Upper lobe of right lung (tissue), 1 donor: ENCODE measurements at regions not wholly inside any gene's neighbourhood (a gene's known extent, or its start where the extent isn't known, plus 50 kb on each side); places are given as distances from the start of the nearest gene placed in this dataset.

Experiments used
- ATAC-seq: fragments of 200-7000 bp; cut with Tn5 transposase; one replicate; pipeline ENCODE4 v1.9.1; 2020; ENCODE audit warnings: mild to moderate bottlenecking, moderate library complexity
- DNase-seq: peaks from one replicate; pipeline ENCODE4 v3.0.0-alpha.2; 2020
- H3K27ac ChIP-seq: fragments of 200-600 bp; one replicate; pipeline ENCODE4 v1.8.0; 2022
- H3K27me3 ChIP-seq: fragments of 200-600 bp; one replicate; pipeline ENCODE4 v1.8.0; 2022; ENCODE audit warnings: mild to moderate bottlenecking
- H3K36me3 ChIP-seq: fragments of 200-600 bp; one replicate; pipeline ENCODE4 v1.8.0; 2022
- H3K4me1 ChIP-seq: fragments of 200-600 bp; one replicate; pipeline ENCODE4 v1.8.0; 2022
- H3K4me3 ChIP-seq: fragments of 200-600 bp; one replicate; pipeline ENCODE4 v1.8.0; 2022; ENCODE audit warnings: mild to moderate bottlenecking
- H3K9me3 ChIP-seq: fragments of 200-600 bp; one replicate; pipeline ENCODE4 v1.8.0; 2022
- CTCF ChIP-seq: fragments of 200-600 bp; IDR thresholded peaks from one replicate; pipeline ENCODE4 v1.8.0; 2022; ENCODE audit warnings: antibody characterized with exemption
- intact Hi-C: fragments of 100-400 bp; cut with DNase I; formaldehyde crosslinking; loops from one replicate; pipeline ENCODE4 v1.11.0; 2022
- donor health status: DM: no; HTN: yes; CAD: no; lungs with severe emphysema.

- Histone ChIP-seq H3K4me1 (no peaks in the 10 kb centered on the region), H3K27ac (no peak overlapping the region), H3K27me3 (no peaks in the 10 kb centered on the region), H3K9me3 (no peaks in the 10 kb centered on the region), H3K4me3 (no peak overlapping the region), H3K36me3 (no peaks in the 10 kb centered on the region)
- DNase-seq (no peak), ATAC-seq (no peak)
- intact Hi-C loops: no loop called here
- TF ChIP-seq CTCF: no peak
Observed at GRCh38 chr7:115462301-115463015, 540.6 kb downstream of the MDFIC start.

GRCh38 chr7:115449689-115450088 lies 527.8 kb downstream of the MDFIC start:
- H3K27me3 ChIP-seq: no peaks in the 10 kb centered on the region
- no peak overlapping the region for H3K4me3 ChIP-seq
- no peak for DNase-seq
- no peak for ATAC-seq
- TF ChIP-seq CTCF: no peak
- H3K27ac ChIP-seq: no peak overlapping the region
- H3K9me3 ChIP-seq: no peaks in the 10 kb centered on the region
- intact Hi-C loops: no loop called here
- H3K36me3 ChIP-seq: no peaks in the 10 kb centered on the region
- H3K4me1 ChIP-seq: no peaks in the 10 kb centered on the region

GRCh38 chr7:115447495-115447894 lies 525.6 kb downstream of the MDFIC start:
- ATAC-seq: no peak
- no peak overlapping the region for H3K4me3 ChIP-seq
- intact Hi-C loops: no loop called here
- TF ChIP-seq CTCF: no peak
- H3K27ac ChIP-seq: no peak overlapping the region
- H3K27me3 ChIP-seq: no peaks in the 10 kb centered on the region
- no peaks in the 10 kb centered on the region for H3K9me3 ChIP-seq
- H3K36me3 ChIP-seq: no peaks in the 10 kb centered on the region
- H3K4me1 ChIP-seq: no peaks in the 10 kb centered on the region
- DNase-seq: no peak

GRCh38 chr7:115441033-115441432 lies 519.1 kb downstream of the MDFIC start:
- H3K36me3 ChIP-seq: no peaks in the 10 kb centered on the region
- no peak overlapping the region for H3K4me3 ChIP-seq
- no peak for TF ChIP-seq CTCF
- DNase-seq (no peak), ATAC-seq (no peak)
- no peaks in the 10 kb centered on the region for H3K4me1 ChIP-seq
- no peaks in the 10 kb centered on the region for H3K27me3 ChIP-seq
- intact Hi-C loops: no loop called here
- H3K9me3 ChIP-seq: no peaks in the 10 kb centered on the region
- no peak overlapping the region for H3K27ac ChIP-seq

GRCh38 chr7:115435178-115435577 lies 513.3 kb downstream of the MDFIC start:
- Histone ChIP-seq H3K4me1 (no peaks in the 10 kb centered on the region), H3K36me3 (no peaks in the 10 kb centered on the region), H3K27ac (no peak overlapping the region), H3K27me3 (no peaks in the 10 kb centered on the region), H3K4me3 (no peak overlapping the region), H3K9me3 (no peaks in the 10 kb centered on the region)
- ATAC-seq (no peak), DNase-seq (no peak)
- no peak for TF ChIP-seq CTCF
- intact Hi-C loops: no loop called here

- no peak for ATAC-seq
- Histone ChIP-seq H3K27me3 (no peaks in the 10 kb centered on the region), H3K4me3 (no peak overlapping the region), H3K27ac (no peak overlapping the region), H3K9me3 (no peaks in the 10 kb centered on the region), H3K4me1 (no peaks in the 10 kb centered on the region), H3K36me3 (no peaks in the 10 kb centered on the region)
- DNase-seq: no peak
- intact Hi-C loops: no loop called here
- TF ChIP-seq CTCF: no peak
Observed at GRCh38 chr7:115429918-115430317, 508.0 kb downstream of the MDFIC start.
